ENCODE measurements at regions not wholly inside any gene's neighbourhood (a gene's known extent, or its start where the extent isn't known, plus 50 kb on each side); places are given as distances from the start of the nearest gene placed in this dataset.

- ATAC-seq: no peak
- TF ChIP-seq ESRRG (CRISPR knock-in tag; IDR thresholded peaks at IDR 0.05) (no peak), CREB5 (CRISPR knock-in tag; IDR thresholded peaks at IDR 0.05; ENCODE audit: low read depth) (no peak), CSRNP3 (CRISPR knock-in tag; IDR thresholded peaks at IDR 0.05) (no peak), SNAI2 (CRISPR knock-in tag; IDR thresholded peaks at IDR 0.05) (no peak), BACH2 (CRISPR knock-in tag; IDR thresholded peaks at IDR 0.05; ENCODE audit: borderline replicate concordance) (no peak), PPARA (CRISPR knock-in tag; IDR thresholded peaks at IDR 0.05; ENCODE audit: borderline replicate concordance) (no peak), POU6F1 (CRISPR knock-in tag; IDR thresholded peaks at IDR 0.05; ENCODE audit: borderline replicate concordance, low read depth) (no peak), RARB (CRISPR knock-in tag; IDR thresholded peaks at IDR 0.05) (no peak), CSDC2 (CRISPR knock-in tag; IDR thresholded peaks at IDR 0.05) (no peak), TCF4 (CRISPR knock-in tag; IDR thresholded peaks at IDR 0.05; ENCODE audit: borderline replicate concordance) (no peak)
Measured at GRCh38 chr21:39082656-39083376, 100.4 kb downstream of the PSMG1 start.

GRCh38 chr21:39080366-39080765 lies 102.9 kb downstream of the PSMG1 start:
- TF ChIP-seq OSR1 (CRISPR knock-in tag; IDR thresholded peaks at IDR 0.05) (no peak), TOX (CRISPR knock-in tag; IDR thresholded peaks at IDR 0.05; ENCODE audit: borderline replicate concordance) (no peak), ZNF8 (CRISPR knock-in tag; IDR thresholded peaks at IDR 0.05) (no peak), ZNF70 (CRISPR knock-in tag; IDR thresholded peaks at IDR 0.05) (no peak), GLIS3 (CRISPR knock-in tag; IDR thresholded peaks at IDR 0.05) (no peak), RARB (CRISPR knock-in tag; IDR thresholded peaks at IDR 0.05) (no peak), CREB5 (CRISPR knock-in tag; IDR thresholded peaks at IDR 0.05; ENCODE audit: low read depth) (no peak), TCF4 (CRISPR knock-in tag; IDR thresholded peaks at IDR 0.05; ENCODE audit: borderline replicate concordance) (no peak), POU6F1 (CRISPR knock-in tag; IDR thresholded peaks at IDR 0.05; ENCODE audit: borderline replicate concordance, low read depth) (no peak), SNAI2 (CRISPR knock-in tag; IDR thresholded peaks at IDR 0.05) (no peak), ESRRG (CRISPR knock-in tag; IDR thresholded peaks at IDR 0.05) (no peak), BACH2 (CRISPR knock-in tag; IDR thresholded peaks at IDR 0.05; ENCODE audit: borderline replicate concordance) (no peak), ZFP30 (CRISPR knock-in tag; IDR thresholded peaks at IDR 0.05) (no peak), ZC3H10 (CRISPR knock-in tag; IDR thresholded peaks at IDR 0.05) (no peak), PPARA (CRISPR knock-in tag; IDR thresholded peaks at IDR 0.05; ENCODE audit: borderline replicate concordance) (no peak)
- TF ChIP-seq, protein P1, sequence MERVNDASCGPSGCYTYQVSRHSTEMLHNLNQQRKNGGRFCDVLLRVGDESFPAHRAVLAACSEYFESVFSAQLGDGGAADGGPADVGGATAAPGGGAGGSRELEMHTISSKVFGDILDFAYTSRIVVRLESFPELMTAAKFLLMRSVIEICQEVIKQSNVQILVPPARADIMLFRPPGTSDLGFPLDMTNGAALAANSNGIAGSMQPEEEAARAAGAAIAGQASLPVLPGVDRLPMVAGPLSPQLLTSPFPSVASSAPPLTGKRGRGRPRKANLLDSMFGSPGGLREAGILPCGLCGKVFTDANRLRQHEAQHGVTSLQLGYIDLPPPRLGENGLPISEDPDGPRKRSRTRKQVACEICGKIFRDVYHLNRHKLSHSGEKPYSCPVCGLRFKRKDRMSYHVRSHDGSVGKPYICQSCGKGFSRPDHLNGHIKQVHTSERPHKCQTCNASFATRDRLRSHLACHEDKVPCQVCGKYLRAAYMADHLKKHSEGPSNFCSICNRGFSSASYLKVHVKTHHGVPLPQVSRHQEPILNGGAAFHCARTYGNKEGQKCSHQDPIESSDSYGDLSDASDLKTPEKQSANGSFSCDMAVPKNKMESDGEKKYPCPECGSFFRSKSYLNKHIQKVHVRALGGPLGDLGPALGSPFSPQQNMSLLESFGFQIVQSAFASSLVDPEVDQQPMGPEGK (CRISPR knock-in tag; IDR thresholded peaks at IDR 0.05; ENCODE audit: borderline replicate concordance): no peak
- ATAC-seq: no peak

GRCh38 chr21:39079617-39080016 lies 103.6 kb downstream of the PSMG1 start:
- no peak for ATAC-seq
- TF ChIP-seq ZNF70 (CRISPR knock-in tag; IDR thresholded peaks at IDR 0.05): no peak
- TF ChIP-seq ZNF565 (CRISPR knock-in tag; conservative IDR thresholded peaks at IDR 0.05; ENCODE audit: low read depth): no peak
- no peak for TF ChIP-seq POU6F1 (CRISPR knock-in tag; IDR thresholded peaks at IDR 0.05; ENCODE audit: borderline replicate concordance, low read depth)
- TF ChIP-seq ZFP30 (CRISPR knock-in tag; IDR thresholded peaks at IDR 0.05): no peak
- TF ChIP-seq, protein P1 (CRISPR knock-in tag; IDR thresholded peaks at IDR 0.05; ENCODE audit: borderline replicate concordance): no peak
- no peak for TF ChIP-seq SNAI2 (CRISPR knock-in tag; IDR thresholded peaks at IDR 0.05)
- no peak for TF ChIP-seq PPARA (CRISPR knock-in tag; IDR thresholded peaks at IDR 0.05; ENCODE audit: borderline replicate concordance)
- no peak for TF ChIP-seq GLIS3 (CRISPR knock-in tag; IDR thresholded peaks at IDR 0.05)
- no peak for TF ChIP-seq ZNF8 (CRISPR knock-in tag; IDR thresholded peaks at IDR 0.05)
